NCI-H82 treated with DMSO at 0.1 percent for 48 hours (cell line): ENCODE measurements at regions not wholly inside any gene's neighbourhood (a gene's known extent, or its start where the extent isn't known, plus 50 kb on each side); places are given as distances from the start of the nearest gene placed in this dataset.

Experiments
- DNase-seq: peaks from one replicate; lab custom pipeline; 2025; ENCODE audit not compliant: unreplicated experiment; lab: John Stamatoyannopoulos, UW

DNA sequence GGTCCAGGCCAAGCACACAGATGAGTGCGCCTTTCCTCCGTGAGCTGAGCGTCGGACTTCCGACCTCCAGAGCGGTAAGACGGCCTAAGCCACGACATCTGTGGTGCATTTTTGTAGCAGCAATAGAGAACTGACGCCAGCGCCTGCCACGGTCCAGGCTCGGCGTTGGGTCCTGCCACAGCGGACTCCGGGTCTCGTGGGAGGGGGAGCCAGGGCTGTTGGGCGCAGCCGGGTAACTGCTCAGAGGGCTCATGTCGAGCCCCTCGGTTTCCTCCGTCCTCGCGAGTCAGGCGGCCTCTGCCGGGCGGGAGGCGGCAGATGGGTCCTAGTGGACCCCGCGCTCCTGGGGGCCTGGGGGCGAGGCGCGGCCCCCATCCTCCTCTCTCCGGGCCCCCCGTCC lies 216.1 kb downstream of the QKI start:
- DNase-seq = no peak

DNA sequence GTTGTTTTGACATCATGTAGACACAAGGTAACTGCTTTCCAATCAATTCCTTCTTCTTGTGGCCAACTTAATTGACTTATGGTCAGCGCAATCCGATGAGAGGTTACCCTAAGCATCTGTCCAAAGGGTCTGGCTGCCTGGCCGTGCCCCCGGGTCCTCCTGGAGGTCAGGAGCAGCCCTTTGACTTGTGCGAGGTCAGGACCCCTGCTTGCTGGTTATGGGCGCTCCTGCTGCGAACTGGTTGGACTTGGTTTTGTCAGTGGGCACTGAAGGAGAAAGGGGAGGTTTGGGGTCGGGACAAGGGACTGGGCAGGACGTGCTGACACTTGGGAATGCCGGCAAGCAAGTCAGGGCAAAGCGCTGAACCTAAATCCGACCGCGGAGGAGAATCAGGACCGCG lies 215.6 kb downstream of the QKI start:
- no peak for DNase-seq
